Osteoblast (primary cell): ENCODE measurements at regions not wholly inside any gene's neighbourhood (a gene's known extent, or its start where the extent isn't known, plus 50 kb on each side); places are given as distances from the start of the nearest gene placed in this dataset.

Experiments used
- DNase-seq: peaks from one replicate; pipeline ENCODE4 v3.0.0; 2011; ENCODE audit warnings: low spot score, mixed read lengths; ENCODE audit not compliant: insufficient read length; ENCODE audit errors: missing footprints
- H2AFZ ChIP-seq: 2 replicates; pipeline ENCODE4 v1.6.0; 2011; ENCODE audit warnings: mild to moderate bottlenecking, low read length
- H3K27ac ChIP-seq: 2 replicates; pipeline ENCODE4 v1.5.1; 2011; ENCODE audit warnings: mild to moderate bottlenecking, low read depth, low read length, moderate library complexity
- H3K27me3 ChIP-seq: 2 replicates; pipeline ENCODE4 v1.6.0; 2012; ENCODE audit warnings: mild to moderate bottlenecking, control low read depth, inconsistent platforms, low read length, moderate library complexity; ENCODE audit not compliant: insufficient read depth
- H3K36me3 ChIP-seq: 2 replicates; pipeline ENCODE4 v1.5.1; 2011; ENCODE audit warnings: mild to moderate bottlenecking, low read length, control low read depth, moderate library complexity; ENCODE audit not compliant: insufficient read depth
- H3K4me1 ChIP-seq: 2 replicates; pipeline ENCODE4 v1.5.1; 2011; ENCODE audit warnings: mild to moderate bottlenecking, low read length, control low read depth, moderate library complexity; ENCODE audit not compliant: insufficient read depth
- H3K4me2 ChIP-seq: 2 replicates; pipeline ENCODE4 v1.6.0; 2011; ENCODE audit warnings: mild to moderate bottlenecking, low read length; ENCODE audit not compliant: insufficient read depth
- H3K4me3 ChIP-seq: fragments of 200-600 bp; sonication (generic); 3 replicates; pipeline ENCODE4 v1.5.1; 2012; ENCODE audit warnings: mild to moderate bottlenecking, low read length, inconsistent platforms; ENCODE audit not compliant: insufficient read depth
- H3K79me2 ChIP-seq: 2 replicates; pipeline ENCODE4 v1.6.0; 2012; ENCODE audit warnings: mild to moderate bottlenecking, low read length, control low read depth, inconsistent platforms; ENCODE audit not compliant: insufficient read depth
- H3K9me3 ChIP-seq: 2 replicates; pipeline ENCODE4 v1.5.1; 2011; ENCODE audit warnings: low read depth, low read length, control low read depth
- H4K20me1 ChIP-seq: 2 replicates; pipeline ENCODE4 v1.6.0; 2012; ENCODE audit warnings: mild to moderate bottlenecking, low read length, control low read depth; ENCODE audit not compliant: insufficient read depth
- CTCF ChIP-seq: IDR thresholded peaks from 2 replicates; pipeline ENCODE4 v1.5.1; 2011; ENCODE audit warnings: mild to moderate bottlenecking, low read depth, low read length, moderate library complexity; ENCODE audit errors: extremely low read depth

- H2AFZ ChIP-seq: no peak overlapping the region
- H3K4me3 ChIP-seq: no peak overlapping the region
- no peaks in the 10 kb centered on the region for H3K79me2 ChIP-seq
- no peak for TF ChIP-seq CTCF
- no peak for DNase-seq
- H3K36me3 ChIP-seq: no peaks in the 10 kb centered on the region
- H3K27ac ChIP-seq: no peak overlapping the region
- H3K4me2 ChIP-seq: no peak overlapping the region
- H4K20me1 ChIP-seq: no peaks in the 10 kb centered on the region
- H3K27me3 ChIP-seq: no peaks in the 10 kb centered on the region
- H3K9me3 ChIP-seq: no peaks in the 10 kb centered on the region
- H3K4me1 ChIP-seq: no peaks in the 10 kb centered on the region
These were observed 1560.0 kb upstream of the LRRTM3 start for GRCh38 chr10:65365878-65366277.

- no peaks in the 10 kb centered on the region for H3K4me1 ChIP-seq
- no peak overlapping the region for H2AFZ ChIP-seq
- H3K36me3 ChIP-seq: no peaks in the 10 kb centered on the region
- H3K27ac ChIP-seq: no peak overlapping the region
- no peaks in the 10 kb centered on the region for H3K27me3 ChIP-seq
- H3K79me2 ChIP-seq: no peaks in the 10 kb centered on the region
- no peak overlapping the region for H3K4me2 ChIP-seq
- no peaks in the 10 kb centered on the region for H4K20me1 ChIP-seq
- no peak for DNase-seq
- H3K4me3 ChIP-seq: no peak overlapping the region
- no peaks in the 10 kb centered on the region for H3K9me3 ChIP-seq
- no peak for TF ChIP-seq CTCF
These were observed 1558.1 kb upstream of the LRRTM3 start for GRCh38 chr10:65367706-65368105.

- H2AFZ ChIP-seq: no peak overlapping the region
- H3K4me1 ChIP-seq: no peaks in the 10 kb centered on the region
- no peaks in the 10 kb centered on the region for H4K20me1 ChIP-seq
- no peaks in the 10 kb centered on the region for H3K27me3 ChIP-seq
- no peak for TF ChIP-seq CTCF
- H3K79me2 ChIP-seq: no peaks in the 10 kb centered on the region
- DNase-seq: no peak
- H3K27ac ChIP-seq: no peak overlapping the region
- no peak overlapping the region for H3K4me3 ChIP-seq
- no peak overlapping the region for H3K4me2 ChIP-seq
- no peaks in the 10 kb centered on the region for H3K36me3 ChIP-seq
- peaks cover 4% of the 10 kb centered on the region for H3K9me3 ChIP-seq
These were observed 1550.3 kb upstream of the LRRTM3 start for GRCh38 chr10:65375528-65375927.

- no peak for DNase-seq
- Histone ChIP-seq H3K4me2 (no peak overlapping the region), H2AFZ (no peak overlapping the region), H3K79me2 (no peaks in the 10 kb centered on the region), H3K27ac (no peak overlapping the region), H3K9me3 (peaks cover 4% of the 10 kb centered on the region), H3K4me3 (no peak overlapping the region), H3K4me1 (no peaks in the 10 kb centered on the region), H3K36me3 (no peaks in the 10 kb centered on the region), H4K20me1 (no peaks in the 10 kb centered on the region), H3K27me3 (no peaks in the 10 kb centered on the region)
- no peak for TF ChIP-seq CTCF
These were observed 1548.1 kb upstream of the LRRTM3 start for GRCh38 chr10:65377687-65378086.
